Astrocyte (in vitro differentiated cells and primary cell): ENCODE measurements at regions not wholly inside any gene's neighbourhood (a gene's known extent, or its start where the extent isn't known, plus 50 kb on each side); places are given as distances from the start of the nearest gene placed in this dataset.

Experiments used
- DNase-seq: peaks from one replicate; pipeline ENCODE4 v3.0.0-alpha.2; 2010; ENCODE audit warnings: low read depth
- FAIRE-seq: peaks from 2 replicates; lab custom pipeline; 2011; peaks lifted over from hg19 to GRCh38; lab: Jason Lieb, UNC
- H2AFZ ChIP-seq: 2 replicates; pipeline ENCODE4 v1.6.0; 2012; ENCODE audit warnings: low read depth, low read length, inconsistent platforms
- H3K27ac ChIP-seq: 2 replicates; pipeline ENCODE4 v1.5.1; 2011; ENCODE audit warnings: low read depth, low read length, inconsistent platforms
- H3K27me3 ChIP-seq: 2 replicates; pipeline ENCODE4 v1.6.0; 2011; ENCODE audit warnings: low read length, inconsistent platforms; ENCODE audit not compliant: insufficient read depth
- H3K36me3 ChIP-seq: 2 replicates; pipeline ENCODE4 v1.5.1; 2011; ENCODE audit warnings: low read length, inconsistent platforms; ENCODE audit not compliant: insufficient read depth
- H3K4me1 ChIP-seq: 2 replicates; pipeline ENCODE4 v1.5.1; 2011; ENCODE audit warnings: low read length, inconsistent platforms; ENCODE audit not compliant: insufficient read depth
- H3K4me2 ChIP-seq: 2 replicates; pipeline ENCODE4 v1.6.0; 2012; ENCODE audit warnings: low read length, inconsistent platforms
- H3K4me3 ChIP-seq: 2 replicates; pipeline ENCODE4 v1.5.1; 2011; ENCODE audit warnings: low read depth, mild to moderate bottlenecking, low read length, inconsistent platforms; ENCODE audit not compliant: insufficient read depth
- H3K79me2 ChIP-seq: 2 replicates; pipeline ENCODE4 v1.6.0; 2012; ENCODE audit warnings: mild to moderate bottlenecking, low read length, inconsistent platforms; ENCODE audit not compliant: insufficient read depth
- H3K9ac ChIP-seq: 2 replicates; pipeline ENCODE4 v1.6.0; 2012; ENCODE audit warnings: mild to moderate bottlenecking, low read length, inconsistent platforms
- H3K9me3 ChIP-seq: 2 replicates; pipeline ENCODE4 v1.5.1; 2012; ENCODE audit warnings: low read depth, mild to moderate bottlenecking, low read length, inconsistent platforms; ENCODE audit not compliant: insufficient read depth
- H4K20me1 ChIP-seq: 2 replicates; pipeline ENCODE4 v1.6.0; 2012; ENCODE audit warnings: low read length, inconsistent platforms; ENCODE audit not compliant: insufficient read depth
- H3K27ac Mint-ChIP-seq: one replicate; pipeline ENCODE4 v1.8.0; 2021; ENCODE audit warnings: mild to moderate bottlenecking, mixed read lengths; ENCODE audit not compliant: unreplicated experiment
- H3K27me3 Mint-ChIP-seq: one replicate; pipeline ENCODE4 v1.8.0; 2021; ENCODE audit warnings: low read depth, mixed read lengths; ENCODE audit not compliant: unreplicated experiment
- H3K36me3 Mint-ChIP-seq: one replicate; pipeline ENCODE4 v1.8.0; 2021; ENCODE audit warnings: low read depth, mixed read lengths; ENCODE audit not compliant: unreplicated experiment
- H3K4me1 Mint-ChIP-seq: one replicate; pipeline ENCODE4 v1.8.0; 2021; ENCODE audit warnings: low read depth, mixed read lengths; ENCODE audit not compliant: unreplicated experiment
- H3K4me3 Mint-ChIP-seq: one replicate; pipeline ENCODE4 v1.8.0; 2021; ENCODE audit warnings: mild to moderate bottlenecking, moderate library complexity, mixed read lengths; ENCODE audit not compliant: unreplicated experiment
- H3K9me3 Mint-ChIP-seq: one replicate; pipeline ENCODE4 v1.8.0; 2021; ENCODE audit warnings: mild to moderate bottlenecking, mixed read lengths; ENCODE audit not compliant: unreplicated experiment
- CTCF ChIP-seq: IDR thresholded peaks from 2 replicates; pipeline ENCODE4 v1.5.1; 2011; ENCODE audit warnings: low read depth, mild to moderate bottlenecking, inconsistent platforms, low read length, moderate library complexity; ENCODE audit not compliant: insufficient read depth
- EZH2 ChIP-seq: IDR thresholded peaks from 2 replicates; pipeline ENCODE4 v1.6.1; 2012; ENCODE audit warnings: mild to moderate bottlenecking, low read length, inconsistent platforms; ENCODE audit not compliant: insufficient read depth

GRCh38 chr13:88945793-88946192 lies 1274.6 kb downstream of the SLITRK5 start:
- no peaks in the 10 kb centered on the region for H3K27me3 Mint-ChIP-seq
- FAIRE-seq (no peak), DNase-seq (no peak)
- H3K4me3 ChIP-seq: no peak overlapping the region
- H4K20me1 ChIP-seq: no peaks in the 10 kb centered on the region
- no peak overlapping the region for H3K9ac ChIP-seq
- H3K36me3 Mint-ChIP-seq: no peaks in the 10 kb centered on the region
- no peak overlapping the region for H3K4me2 ChIP-seq
- H3K4me1 ChIP-seq: no peaks in the 10 kb centered on the region
- H3K27ac ChIP-seq: no peak overlapping the region
- no peak overlapping the region for H2AFZ ChIP-seq
- H3K27me3 ChIP-seq: no peaks in the 10 kb centered on the region
- H3K4me1 Mint-ChIP-seq: no peaks in the 10 kb centered on the region
- TF ChIP-seq CTCF (no peak), EZH2 (no peak)
- H3K27ac Mint-ChIP-seq: no peak overlapping the region
- H3K36me3 ChIP-seq: no peaks in the 10 kb centered on the region
- H3K9me3 ChIP-seq: no peaks in the 10 kb centered on the region
- no peaks in the 10 kb centered on the region for H3K79me2 ChIP-seq
- no peaks in the 10 kb centered on the region for H3K9me3 Mint-ChIP-seq
- no peak overlapping the region for H3K4me3 Mint-ChIP-seq

GRCh38 chr13:88948501-88948900 lies 1277.3 kb downstream of the SLITRK5 start:
- no peak for DNase-seq
- Histone ChIP-seq H3K36me3 (no peaks in the 10 kb centered on the region), H3K9me3 (no peaks in the 10 kb centered on the region), H3K79me2 (no peaks in the 10 kb centered on the region), H3K27me3 (no peaks in the 10 kb centered on the region), H3K4me3 (no peak overlapping the region), H2AFZ (no peak overlapping the region), H3K9ac (no peak overlapping the region), H3K27ac (no peak overlapping the region), H3K4me1 (no peaks in the 10 kb centered on the region), H3K4me2 (no peak overlapping the region), H4K20me1 (no peaks in the 10 kb centered on the region)
- Mint-ChIP-seq H3K27me3 (no peaks in the 10 kb centered on the region), H3K27ac (no peak overlapping the region), H3K4me3 (no peak overlapping the region), H3K4me1 (no peaks in the 10 kb centered on the region), H3K9me3 (no peaks in the 10 kb centered on the region), H3K36me3 (no peaks in the 10 kb centered on the region)
- no peak for FAIRE-seq
- TF ChIP-seq EZH2 (no peak), CTCF (no peak)

- no peak for TF ChIP-seq CTCF
- TF ChIP-seq EZH2: no peak
- H3K4me2 ChIP-seq: no peak overlapping the region
- DNase-seq (no peak), FAIRE-seq (no peak)
- H3K4me3 ChIP-seq: no peak overlapping the region
- no peak overlapping the region for H2AFZ ChIP-seq
- Mint-ChIP-seq H3K27ac (no peak overlapping the region), H3K9me3 (no peaks in the 10 kb centered on the region), H3K4me1 (no peaks in the 10 kb centered on the region), H3K4me3 (no peak overlapping the region), H3K27me3 (no peaks in the 10 kb centered on the region), H3K36me3 (no peaks in the 10 kb centered on the region)
- no peak overlapping the region for H3K27ac ChIP-seq
- no peaks in the 10 kb centered on the region for H3K9me3 ChIP-seq
- no peaks in the 10 kb centered on the region for H3K27me3 ChIP-seq
- no peaks in the 10 kb centered on the region for H3K4me1 ChIP-seq
- H4K20me1 ChIP-seq: no peaks in the 10 kb centered on the region
- no peaks in the 10 kb centered on the region for H3K36me3 ChIP-seq
- H3K9ac ChIP-seq: no peak overlapping the region
- H3K79me2 ChIP-seq: no peaks in the 10 kb centered on the region
Observed at GRCh38 chr13:88958821-88959220, 1287.7 kb downstream of the SLITRK5 start.
